SU-DHL-6 (cell line): ENCODE measurements at regions not wholly inside any gene's neighbourhood (a gene's known extent, or its start where the extent isn't known, plus 50 kb on each side); places are given as distances from the start of the nearest gene placed in this dataset.

Experiments used
- CTCF ChIP-seq: fragments of 200-600 bp; sonication (generic); IDR thresholded peaks from one replicate; pipeline ENCODE4 v1.5.1; 2017; ENCODE audit warnings: antibody characterized with exemption, mild to moderate bottlenecking, low read length, moderate library complexity; ENCODE audit not compliant: insufficient read depth, poor library complexity, severe bottlenecking
- EZH2phosphoT487 ChIP-seq: fragments of 200-600 bp; sonication (generic), shearing (Covaris generic); conservative IDR thresholded peaks from 2 replicates; pipeline ENCODE4 v1.6.1; 2018; ENCODE audit warnings: mild to moderate bottlenecking, antibody characterized with exemption, low read length, moderate library complexity, mixed read lengths

GRCh38 chr12:111022386-111022785 lies 102.0 kb upstream of the MYL2 start:
- no peak for TF ChIP-seq CTCF
- no peak for TF ChIP-seq EZH2phosphoT487
